HG03571 (cell line): ENCODE measurements at regions not wholly inside any gene's neighbourhood (a gene's known extent, or its start where the extent isn't known, plus 50 kb on each side); places are given as distances from the start of the nearest gene placed in this dataset.

Experiments used
- ATAC-seq: cut with Tn5 transposase; IDR thresholded peaks from one replicate; pipeline ENCODE4 v1.9.1; 2021; ENCODE audit not compliant: unreplicated experiment

DNA sequence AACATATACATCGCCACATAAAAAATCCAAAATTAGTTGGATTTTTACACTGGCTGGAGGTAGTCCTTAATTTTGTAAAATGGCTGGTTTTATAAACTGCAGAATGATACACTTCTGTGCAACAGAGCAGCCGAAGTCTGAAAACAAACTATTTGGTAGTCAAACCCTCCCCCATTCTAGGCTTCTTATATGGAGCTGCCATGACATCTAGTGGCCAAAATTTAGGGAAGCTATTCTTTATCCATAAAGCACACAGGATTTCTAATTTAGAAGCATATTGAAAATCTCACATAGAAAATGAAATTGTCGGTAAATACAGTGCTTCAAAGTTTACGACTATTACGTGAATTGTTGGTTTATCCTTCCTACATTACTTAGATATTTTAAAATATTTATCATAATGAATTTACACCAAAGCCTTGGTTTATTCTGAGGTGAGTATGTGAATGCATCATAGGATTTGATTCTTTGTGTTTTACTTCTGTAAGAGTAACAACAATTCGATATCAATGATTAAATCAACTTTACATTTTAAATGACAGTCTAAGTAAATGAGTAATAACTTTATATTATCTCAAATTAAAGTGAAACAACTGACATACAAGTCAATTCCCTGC is 113.4 kb upstream of the FAM241A start:
- ATAC-seq = peak; percentile 71

- no peak for ATAC-seq
Measured at GRCh38 chr4:112036886-112037285, 108.4 kb upstream of the FAM241A start.

- no peak for ATAC-seq
Measured at GRCh38 chr4:112038861-112039260, 106.4 kb upstream of the FAM241A start.

GRCh38 chr4:112049119-112049518 is 96.1 kb upstream of the FAM241A start:
- peak; percentile 75 for ATAC-seq

DNA sequence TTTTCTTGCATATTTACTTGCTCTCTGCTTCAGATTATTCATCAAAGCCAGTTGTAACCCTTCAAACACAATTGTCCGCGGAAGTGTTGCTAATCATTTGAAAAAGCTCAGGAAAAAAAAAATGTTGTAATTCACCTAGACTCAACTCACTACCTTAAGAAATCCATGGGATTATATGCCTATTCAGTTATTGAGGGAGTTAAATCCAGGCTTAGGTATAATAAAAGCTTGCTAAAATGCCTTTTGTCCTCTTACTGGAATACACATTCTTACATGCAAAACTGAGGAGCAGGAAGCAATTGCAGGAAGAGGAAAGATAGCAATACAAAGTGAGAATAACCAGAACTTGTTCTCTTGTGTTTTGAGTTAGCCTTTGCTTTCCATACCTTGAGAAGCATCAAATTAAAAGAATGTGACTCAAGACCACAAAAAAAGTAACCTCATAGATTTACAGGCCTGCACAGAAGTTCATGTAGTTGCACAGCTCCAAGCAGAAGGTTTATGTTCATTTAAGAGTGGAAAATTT is 91.4 kb upstream of the FAM241A start:
- ATAC-seq = no peak

DNA sequence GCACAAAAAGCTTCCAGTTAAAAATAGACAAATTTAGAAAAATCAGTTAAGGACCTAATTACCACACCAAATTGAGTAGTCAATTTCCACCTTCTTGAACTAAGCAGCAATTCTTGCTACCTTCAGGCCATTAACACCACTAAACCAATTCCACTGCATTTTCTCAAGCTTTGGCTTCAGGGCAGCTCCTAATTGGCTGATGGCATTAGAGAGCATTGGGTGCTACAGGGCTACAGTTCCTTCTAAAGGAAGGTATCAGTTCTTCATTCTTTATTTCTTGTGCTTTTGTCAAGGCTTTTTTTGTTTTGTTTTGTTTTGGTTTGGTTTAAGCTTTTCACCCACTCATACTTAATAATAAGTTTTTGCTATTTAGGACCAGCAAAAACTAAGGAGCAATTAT is 90.2 kb upstream of the FAM241A start:
- no peak for ATAC-seq

DNA sequence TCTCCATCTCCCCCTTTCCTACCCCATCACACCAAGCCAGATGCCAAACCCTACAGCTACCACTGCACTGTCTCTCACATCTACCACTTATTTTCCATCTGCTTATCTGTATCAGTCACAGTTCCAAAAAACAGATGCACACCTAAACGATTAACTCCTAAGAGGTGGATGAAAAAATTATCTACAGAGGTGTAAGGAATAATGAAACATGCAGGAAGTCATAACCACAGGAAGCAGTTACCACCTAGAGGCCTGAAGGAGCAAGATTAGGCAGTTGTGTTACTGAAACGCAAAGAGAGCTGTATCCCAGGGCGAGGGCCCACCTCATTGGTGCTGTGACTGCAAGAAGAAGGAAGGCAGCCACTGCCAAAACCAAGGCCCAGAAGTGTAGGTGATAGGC is 87.8 kb upstream of the FAM241A start:
- no peak for ATAC-seq

GRCh38 chr4:112058433-112058832 is 86.8 kb upstream of the FAM241A start:
- no peak for ATAC-seq

DNA sequence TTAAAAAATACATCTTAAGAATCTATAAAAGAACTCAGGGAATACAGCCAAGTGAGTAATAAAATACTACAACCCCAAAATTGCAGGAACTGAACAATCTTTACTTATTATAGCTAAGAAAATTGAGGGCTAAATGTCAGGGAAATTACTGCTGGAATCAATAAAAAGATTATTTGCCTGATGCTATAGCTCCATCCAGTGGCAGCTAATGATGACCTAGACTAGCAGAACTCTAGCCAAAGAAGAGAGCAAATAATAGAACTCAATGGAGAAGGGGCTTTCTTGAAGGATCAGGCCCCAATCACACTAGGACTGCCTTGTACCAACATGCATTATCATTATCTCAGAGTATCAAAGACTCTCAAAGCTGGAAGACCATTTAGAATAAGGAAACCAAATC is 85.0 kb upstream of the FAM241A start:
- no peak for ATAC-seq

GRCh38 chr4:112061207-112061817 is 83.9 kb upstream of the FAM241A start:
- no peak for ATAC-seq

GRCh38 chr4:112063260-112063659 is 82.0 kb upstream of the FAM241A start:
- ATAC-seq = no peak

DNA sequence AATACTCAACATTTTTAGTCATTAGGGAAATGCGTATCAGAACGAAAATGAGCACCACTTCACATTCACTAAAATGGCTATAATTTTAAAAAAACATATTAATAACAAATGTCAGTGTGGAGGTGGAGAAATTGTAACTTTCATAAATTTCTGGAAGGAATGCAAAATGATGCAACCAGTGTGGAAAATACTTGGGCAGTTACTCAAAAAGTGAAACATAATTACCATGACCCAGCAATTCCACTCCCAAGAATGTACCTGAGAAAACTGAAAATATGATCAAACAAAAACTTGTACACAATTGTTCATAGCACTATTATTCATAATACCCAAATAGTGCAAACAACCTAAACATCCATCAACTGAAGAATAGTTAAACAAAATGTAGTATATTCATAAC is 76.1 kb upstream of the FAM241A start:
- ATAC-seq = no peak

DNA sequence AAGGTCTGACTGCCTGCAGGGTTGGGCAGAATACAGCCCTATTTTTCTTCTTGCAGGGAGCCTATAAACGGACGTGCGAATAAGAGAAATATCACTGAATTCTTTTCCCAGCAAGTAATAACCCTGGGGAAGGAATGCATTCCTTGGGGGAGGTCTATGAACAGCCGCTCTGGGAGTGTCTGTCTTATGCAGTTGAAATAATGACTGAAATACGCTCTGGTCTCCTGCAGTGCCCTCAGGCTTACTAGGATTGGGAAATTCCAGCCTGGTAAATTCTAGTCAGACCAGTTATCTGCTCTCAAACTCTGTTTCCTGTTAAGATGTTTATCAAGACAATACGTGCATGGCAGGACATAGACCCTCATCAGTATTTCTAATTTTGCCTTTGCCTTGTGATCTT is 72.1 kb upstream of the FAM241A start:
- ATAC-seq = no peak

DNA sequence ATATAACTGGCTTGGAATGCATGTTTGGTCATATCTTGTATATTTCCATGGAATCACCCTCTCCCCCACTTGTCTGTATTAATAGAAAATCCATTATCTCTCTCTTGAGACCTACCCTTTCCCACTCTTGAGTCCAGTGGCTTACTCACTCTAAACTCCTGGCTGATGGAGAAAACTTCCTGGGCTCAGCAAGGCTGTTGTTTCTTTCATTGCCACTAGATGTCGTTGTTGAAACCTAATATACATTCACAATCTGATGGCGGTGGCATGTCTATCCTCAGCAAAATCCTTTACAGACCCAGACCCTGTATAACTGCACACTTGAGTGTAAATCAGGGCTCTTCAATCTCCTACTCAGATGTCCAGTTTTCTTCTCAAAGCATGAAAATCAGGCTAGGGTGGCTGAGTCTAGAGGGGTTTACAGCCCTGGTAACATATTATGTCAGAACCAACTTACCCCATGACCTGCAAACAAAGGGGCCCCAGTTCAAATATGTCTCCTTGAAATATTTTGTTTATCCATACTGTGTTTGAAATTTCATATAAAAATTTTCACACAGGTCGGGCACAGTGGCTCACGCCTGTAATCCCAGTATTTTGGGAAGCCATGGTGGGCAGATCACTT is 70.0 kb upstream of the FAM241A start:
- peak; percentile 87 for ATAC-seq

GRCh38 chr4:112075906-112076305 is 69.3 kb upstream of the FAM241A start:
- no peak for ATAC-seq

- ATAC-seq = no peak
Measured at GRCh38 chr4:112076919-112077608, 68.2 kb upstream of the FAM241A start.

- ATAC-seq = no peak
Measured at GRCh38 chr4:112077743-112078142, 67.5 kb upstream of the FAM241A start.

DNA sequence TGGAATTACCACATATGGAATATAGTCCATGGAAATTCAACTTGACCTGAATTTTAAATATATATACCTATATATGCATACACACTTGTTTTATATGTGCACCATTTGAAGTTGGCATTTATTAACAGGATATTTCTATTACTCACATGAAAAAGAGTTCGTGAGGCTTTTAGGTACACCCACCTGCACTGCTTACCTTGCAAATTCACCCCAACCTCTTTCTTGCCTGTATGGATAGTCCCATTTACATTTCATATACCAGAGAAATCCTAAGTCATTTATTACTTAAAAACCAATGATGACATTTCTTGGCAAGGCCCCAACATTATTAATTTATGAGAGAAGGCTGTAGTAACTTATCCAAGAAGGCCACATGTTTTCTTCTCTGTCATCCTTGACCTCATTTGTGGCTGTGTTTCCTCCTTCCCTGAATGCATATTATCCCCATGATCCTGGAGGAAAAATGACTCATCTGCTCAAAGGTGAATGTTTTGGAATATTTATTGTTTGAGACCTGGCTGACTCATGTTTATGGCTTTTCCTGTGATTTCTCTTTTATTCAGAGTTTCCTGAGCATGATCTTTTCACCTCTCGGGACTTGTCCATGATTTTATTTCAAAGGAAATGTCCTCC is 62.2 kb upstream of the FAM241A start:
- ATAC-seq = no peak

- ATAC-seq = no peak
Measured at GRCh38 chr4:112083587-112084347, 61.5 kb upstream of the FAM241A start.

GRCh38 chr4:112085156-112086035 is 59.9 kb upstream of the FAM241A start:
- no peak for ATAC-seq
